HT-29 (cell line): ENCODE measurements at regions not wholly inside any gene's neighbourhood (a gene's known extent, or its start where the extent isn't known, plus 50 kb on each side); places are given as distances from the start of the nearest gene placed in this dataset.
A peak's percentile ranks its signal among the peaks of the same experiment; 100 is the strongest.

Source experiments
- DNase-seq: peaks from one replicate; pipeline ENCODE4 v3.0.0-alpha.2; 2015; ENCODE audit warnings: low spot score

DNA sequence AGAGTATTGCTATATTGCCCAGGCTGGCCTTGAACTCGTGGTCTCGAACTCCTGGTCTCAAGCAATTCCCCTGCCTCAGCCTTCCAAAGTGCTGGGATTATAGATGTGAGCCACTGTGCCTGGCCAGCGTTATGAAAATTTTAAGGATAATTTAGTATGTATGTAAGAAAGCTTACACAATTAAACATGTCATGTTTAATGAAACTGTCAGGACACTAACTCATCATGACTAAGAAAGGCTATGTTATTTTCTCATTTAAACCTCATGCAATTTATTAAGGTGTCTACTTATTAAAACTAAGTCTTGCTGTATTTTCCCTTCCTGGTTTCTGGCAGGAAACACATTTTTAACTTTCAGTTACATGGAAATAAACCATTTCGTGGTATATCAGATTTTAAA lies 106.8 kb upstream of the ATP10A start:
- DNase-seq = no peak

DNA sequence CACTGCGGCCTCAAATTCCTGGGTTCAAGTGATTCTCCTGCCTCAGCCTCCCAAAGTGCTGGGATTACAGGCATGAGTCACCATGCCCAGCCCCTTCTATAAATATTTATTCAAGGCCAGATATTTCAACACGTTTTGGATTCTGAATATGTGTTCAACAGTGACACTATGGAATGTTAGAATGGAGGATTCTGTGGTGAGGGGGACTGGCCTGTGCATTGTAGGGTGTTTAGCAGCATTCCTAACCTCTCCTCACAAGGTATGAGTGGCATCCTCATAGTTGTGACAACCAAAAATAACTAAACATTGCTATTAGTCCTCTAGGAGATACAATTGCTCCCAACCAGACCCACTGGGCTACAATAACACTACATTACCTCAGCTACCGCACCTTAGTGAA lies 104.0 kb upstream of the ATP10A start:
- no peak for DNase-seq

DNA sequence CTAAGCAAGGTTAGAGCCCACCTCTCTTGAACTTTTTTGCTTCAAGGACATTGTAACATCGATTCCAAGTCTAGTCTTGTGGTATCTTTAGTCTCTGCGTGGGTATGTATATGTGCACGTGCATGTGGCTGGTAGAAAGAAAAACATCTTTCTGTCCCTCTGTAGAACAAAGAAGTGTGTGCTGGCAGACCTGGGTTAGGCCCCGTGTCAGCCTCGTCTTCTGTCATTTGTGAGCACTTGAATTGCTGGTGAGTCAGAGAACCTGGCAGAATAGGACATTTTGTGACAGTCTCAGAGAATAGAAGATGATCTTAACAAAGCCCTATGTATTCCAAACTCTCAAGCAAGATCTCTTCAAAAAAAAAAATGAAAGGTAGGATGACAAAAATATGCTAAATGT lies 102.2 kb upstream of the ATP10A start:
- DNase-seq = no peak

DNA sequence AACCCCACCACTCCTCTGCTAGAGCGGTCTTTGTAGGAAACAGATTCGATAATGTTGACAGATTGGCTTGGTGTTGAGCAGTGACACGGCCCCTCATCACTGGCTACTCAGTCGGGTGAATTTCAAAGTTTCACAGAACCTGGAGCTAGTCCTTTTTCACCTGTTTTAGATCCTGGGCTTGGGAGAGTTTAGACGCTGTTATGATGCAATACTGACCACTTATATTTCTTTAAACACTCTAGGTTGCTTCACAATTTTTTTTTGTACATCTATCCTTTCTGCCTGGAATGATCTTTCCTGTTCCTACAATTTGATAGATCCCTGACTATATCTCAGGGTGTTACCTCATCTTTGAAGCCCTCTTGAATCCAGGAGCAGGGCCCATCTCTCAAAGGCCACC lies 97.1 kb upstream of the ATP10A start:
- DNase-seq = no peak

DNA sequence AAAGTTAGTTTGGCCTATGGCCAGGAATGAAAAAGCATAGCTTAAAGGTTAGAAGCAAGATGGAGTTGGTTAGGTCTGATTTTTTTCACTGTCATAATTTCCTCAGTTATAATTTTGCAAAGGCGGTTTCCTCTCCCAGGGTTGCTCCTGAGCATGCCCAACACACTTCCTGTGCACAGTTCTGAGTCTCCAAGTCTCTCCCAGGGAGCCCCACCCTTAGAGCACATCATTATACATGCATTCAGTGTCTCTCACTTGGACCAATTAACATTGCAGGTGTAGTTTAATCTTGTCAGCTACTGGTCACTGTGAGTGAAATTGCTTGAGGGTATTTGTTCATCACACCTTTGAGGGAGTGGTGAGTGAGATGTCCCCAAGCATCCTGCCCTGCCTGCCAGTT lies 96.0 kb upstream of the ATP10A start:
- DNase-seq = no peak

DNA sequence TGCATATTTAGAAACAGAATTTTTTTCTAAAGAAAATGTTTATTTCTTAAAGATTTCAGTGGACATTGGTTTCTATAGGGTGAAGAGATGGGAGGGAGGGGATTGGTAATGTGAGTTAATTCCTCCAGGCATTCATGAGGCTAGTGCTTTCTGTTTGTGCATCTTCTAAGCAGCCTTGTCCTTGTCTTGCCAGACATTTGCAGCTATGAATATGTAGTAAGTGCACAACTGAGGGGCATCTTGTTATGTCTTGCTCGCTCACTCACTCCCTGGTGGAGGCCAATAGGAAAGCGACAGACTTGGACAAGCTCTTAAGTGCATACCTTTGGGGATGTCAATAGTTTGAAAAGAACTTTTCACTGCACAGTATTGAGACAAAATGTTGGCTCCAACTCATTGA lies 92.5 kb upstream of the ATP10A start:
- no peak for DNase-seq

DNA sequence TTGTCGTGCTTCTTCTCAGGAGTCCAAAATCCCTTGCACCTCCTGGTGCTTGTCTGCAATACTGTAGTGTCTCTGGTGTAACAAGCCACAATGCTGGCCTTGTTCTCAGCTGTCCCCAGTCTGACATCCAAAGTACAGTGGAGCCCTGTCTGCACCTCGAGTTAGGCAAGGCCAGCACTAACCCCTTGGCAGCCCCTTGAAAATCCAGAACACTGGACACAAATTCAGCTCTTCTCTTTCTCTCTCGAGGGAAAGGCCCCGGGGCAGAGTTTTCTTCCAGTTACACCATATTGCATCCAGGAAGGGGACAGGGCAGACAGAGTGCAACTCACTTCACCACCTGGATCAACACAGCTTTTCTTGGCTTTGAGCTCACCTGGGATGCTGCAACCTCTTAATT lies 91.3 kb upstream of the ATP10A start:
- DNase-seq = no peak

DNA sequence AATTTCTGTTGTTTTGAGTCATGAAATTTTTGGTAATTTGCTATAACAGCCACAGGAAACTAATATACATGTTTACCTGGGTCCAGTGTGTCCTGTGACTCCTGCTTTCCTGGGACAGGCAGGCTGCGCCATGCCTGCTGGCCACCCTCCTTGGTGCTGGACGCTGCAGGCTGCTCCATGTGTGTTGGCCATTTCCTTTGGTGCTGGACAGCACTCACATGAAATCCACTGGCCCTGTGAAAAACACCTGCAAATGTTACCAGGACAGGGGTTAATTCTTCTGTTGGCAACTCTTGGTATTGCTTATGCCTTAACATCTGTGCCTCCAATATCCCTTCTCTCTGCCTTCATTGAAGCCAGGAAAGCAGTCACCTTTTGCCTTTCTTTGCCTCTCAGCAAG lies 86.9 kb upstream of the ATP10A start:
- DNase-seq = no peak

DNA sequence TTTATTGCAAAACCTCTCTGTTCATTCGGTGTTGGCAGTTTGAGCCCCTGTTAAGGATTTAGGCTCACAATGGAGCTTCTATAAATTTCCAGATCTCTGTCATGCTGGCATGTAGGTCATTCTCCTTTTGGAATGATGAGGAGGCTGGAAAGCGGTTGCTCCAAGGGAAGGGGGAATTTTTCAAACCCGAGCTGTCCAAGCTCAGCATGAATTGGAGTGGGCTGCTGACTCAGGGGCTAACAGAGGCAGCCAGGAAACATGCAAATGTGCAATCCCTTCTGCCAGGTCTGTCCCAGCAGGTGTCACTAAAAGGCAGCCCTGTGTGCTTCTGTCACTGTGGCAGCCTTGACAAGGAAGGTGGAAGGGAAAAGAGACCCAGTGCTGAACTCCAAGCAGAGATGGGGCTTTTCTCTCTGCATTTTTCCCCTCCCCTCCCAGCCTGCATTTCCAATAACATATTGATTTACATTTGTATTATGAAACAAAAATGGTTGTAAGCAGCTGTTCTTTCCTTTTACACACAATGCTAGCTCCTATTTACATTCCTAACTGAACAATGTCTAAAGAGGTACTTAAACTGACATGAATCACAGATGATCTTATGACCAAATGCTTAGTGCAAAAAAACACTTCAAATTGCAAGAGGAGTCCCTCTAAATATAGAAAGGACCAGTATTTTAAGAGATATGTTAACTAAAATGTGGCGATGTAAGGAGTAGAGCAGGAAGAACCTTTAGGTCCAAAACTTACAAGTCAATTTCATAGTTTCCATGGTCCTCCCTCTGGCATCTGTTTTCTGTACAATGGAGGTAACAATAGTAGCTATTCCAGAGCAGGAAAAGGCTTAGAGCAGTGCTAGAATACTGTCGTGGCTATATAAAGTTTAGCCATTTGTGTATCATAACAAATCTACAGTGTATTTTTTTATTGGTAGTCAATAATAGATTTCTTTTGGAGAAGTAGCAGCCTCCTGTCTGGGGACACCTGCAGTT lies 84.5 kb upstream of the ATP10A start:
- DNase-seq = peak; percentile 15

DNA sequence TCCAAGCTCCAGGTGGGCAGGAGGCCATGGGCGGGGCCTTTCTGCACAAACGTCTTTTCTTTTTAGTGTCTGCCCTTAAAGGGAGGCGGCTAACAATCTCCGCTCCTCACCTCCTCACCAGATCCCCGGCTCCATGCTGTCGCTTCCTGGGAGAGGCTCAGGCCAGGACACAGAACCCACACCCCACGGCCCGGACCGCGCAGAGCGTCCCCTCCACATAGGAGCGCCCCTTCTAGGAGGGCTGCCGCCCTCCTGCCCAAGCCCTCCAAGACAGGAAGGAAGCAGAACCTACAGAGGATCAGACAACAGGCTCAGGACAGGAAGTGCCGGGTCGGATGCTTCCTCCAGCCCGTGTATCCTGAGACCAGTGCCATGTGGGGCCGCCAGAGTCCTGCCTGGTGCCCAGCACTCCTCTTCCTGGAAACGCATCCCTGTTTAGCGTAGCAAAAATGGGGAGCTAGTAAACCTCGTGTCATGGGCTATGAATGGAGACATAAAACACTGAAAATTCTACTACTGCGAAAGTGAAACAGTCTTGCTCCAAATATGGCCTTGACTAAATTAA lies 83.2 kb upstream of the ATP10A start:
- no peak for DNase-seq

DNA sequence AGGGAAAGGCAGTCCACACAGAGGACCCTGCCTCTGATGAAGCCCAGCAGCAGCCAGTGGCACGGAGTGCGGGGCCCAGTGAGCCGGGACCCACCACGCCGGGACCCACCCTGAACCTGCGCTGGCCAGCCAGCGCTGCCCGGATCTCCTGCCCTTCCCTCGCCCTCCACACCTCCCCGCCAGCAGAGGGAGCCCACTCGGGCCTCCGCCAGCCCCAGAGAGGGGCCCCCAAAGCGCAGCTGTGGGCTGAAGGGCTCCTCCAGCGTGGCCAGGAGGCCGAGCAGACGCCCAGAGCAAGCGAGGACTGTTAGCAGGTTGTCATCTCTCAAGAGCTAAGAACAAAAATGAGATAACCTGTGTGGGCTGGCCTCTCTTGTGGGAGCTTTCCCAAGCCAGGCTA lies 81.3 kb upstream of the ATP10A start:
- no peak for DNase-seq

DNA sequence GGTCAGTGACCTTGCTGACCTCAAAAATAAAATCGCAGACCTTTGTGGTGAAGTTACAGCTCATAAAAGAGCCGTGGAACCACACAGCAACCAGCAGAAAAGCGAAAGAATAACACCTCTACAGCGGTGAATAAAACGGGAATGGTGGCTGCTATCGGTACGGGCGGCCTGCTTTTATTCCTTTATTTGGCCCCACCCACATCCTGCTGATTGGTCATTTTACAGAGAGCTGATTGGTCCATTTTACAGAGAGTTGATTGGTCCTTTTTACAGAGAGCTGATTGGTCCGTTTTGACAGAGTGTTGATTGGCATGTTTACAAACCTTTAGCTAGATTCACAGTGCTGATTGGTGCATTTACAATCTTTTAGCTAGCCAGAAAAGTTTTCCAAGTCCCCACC lies 80.7 kb upstream of the ATP10A start:
- no peak for DNase-seq

DNA sequence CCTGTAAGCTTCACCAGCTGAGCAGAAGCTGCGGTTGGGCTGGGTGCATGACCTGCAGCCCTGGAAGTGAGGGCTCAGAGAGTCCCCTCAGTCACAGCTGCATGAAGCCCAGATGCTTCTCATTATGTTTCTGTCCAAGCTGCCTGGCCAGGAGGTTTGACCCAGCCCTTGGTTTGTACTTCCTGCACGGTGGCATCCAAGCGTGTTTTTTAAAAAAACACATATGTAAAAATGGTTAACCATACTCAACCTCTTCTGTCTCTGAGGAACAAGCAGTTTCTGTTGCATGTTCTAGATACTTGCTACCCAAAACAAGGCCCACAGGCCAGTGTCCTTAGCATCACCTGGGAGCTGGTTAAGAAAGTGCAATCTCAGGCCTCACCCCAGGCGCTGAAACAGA lies 76.0 kb upstream of the ATP10A start:
- no peak for DNase-seq

DNA sequence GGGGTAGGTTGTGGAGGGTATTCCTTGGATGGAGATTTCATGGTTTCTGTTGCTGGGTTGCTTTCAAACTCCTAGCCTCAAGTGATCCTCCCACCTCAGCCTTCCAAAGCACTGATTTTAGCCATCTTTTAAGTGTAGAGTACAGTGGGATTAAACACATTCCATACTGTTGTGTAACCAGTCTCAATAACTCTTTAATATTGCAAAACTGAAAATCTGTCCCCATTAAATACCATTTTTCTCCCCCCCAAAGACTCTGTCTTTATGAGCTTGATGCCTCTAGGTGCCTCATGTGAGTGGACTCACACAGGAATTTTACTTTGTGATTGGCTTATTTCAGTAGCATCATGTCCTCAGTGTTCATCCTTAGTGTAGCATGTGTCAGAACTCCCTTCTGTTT lies 74.7 kb upstream of the ATP10A start:
- DNase-seq = no peak

DNA sequence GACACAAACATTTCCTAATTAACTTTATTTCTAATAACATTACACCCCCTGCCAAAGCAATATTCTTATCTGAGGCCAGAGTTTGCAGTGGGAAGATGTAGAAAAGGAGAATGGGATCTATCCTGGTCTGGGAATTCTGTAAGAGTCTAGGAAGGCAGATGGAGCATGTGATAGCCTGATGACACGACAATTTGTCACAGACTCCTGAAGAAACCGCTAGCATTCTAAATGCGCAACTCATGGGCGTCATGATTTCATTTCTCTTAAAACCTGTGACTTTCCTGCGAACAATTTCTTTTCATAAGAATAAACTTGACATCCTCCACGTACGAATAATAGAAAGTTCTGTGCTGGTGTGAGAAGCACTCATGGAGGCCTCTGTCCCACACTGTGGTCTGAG lies 72.9 kb upstream of the ATP10A start:
- no peak for DNase-seq

DNA sequence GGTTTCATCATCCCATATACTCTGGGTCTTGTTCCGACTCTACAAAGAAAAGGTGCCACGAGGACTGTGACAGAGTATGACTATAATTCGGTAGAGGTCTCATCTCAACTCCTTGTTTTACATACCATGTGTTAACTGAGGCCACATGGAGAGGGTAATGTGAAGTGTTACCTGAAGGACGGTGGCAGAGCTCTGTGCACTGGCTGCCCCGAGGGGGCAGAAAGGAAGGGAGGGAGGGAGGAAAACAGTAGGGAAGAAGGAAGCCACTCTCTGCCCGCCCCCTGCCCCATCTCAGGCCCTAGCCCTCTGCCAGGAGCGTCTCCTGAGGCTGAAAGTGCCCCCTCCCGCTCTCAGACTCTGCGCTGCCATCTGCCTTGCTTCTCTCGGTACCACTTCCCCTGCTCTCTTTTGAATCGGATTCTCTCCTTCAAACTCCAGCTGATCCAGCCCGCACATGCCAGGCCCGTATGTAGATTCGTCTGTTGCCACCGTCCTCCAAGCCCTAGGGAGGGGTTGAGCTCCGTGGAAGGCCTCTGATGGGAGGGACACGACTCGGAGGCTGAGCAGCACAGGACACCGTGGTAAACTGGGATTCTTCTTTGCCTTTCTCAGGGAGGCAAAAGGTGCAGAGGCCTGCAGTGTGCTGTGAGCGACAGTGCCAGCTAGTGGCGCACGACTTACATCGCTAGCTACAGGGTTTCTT lies 70.5 kb upstream of the ATP10A start:
- peak; percentile 50 for DNase-seq

DNA sequence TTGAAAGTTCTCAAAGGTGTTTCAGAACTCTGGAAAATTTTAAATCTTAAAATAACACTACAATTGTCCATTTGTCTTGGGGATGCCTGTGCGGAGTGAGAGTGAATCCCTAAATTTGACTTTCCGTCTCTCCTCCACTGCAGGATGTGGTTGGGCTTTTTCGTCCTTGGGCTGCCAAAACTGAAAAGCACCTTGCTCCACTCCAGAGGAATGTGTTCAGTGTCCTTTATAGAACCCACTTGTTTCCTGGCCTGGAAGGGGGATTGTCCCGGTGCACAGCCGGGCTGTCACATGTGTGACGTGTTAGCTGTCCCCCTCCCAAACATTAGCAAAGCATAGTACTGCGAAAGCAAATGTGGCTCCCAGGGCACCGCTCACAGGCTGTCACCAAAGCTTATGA lies 69.6 kb upstream of the ATP10A start:
- DNase-seq = no peak

DNA sequence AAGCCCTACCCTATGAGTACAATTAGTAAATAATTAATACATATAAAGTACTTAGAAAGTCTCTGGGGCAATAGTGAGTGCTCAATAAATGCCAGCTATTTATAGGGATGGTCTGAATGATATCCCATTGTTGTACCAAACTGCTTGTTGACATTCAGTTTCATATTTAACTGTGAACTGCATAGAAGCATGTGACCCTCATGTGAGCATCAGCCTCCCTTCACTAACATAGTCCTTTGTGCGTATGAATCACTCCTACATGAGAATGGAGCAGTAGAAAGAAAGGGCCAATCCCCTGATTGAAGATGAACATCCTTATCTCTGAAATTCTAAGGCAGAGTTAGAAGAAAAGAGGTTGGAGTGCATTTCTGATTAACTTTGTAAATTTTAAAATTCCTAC lies 68.7 kb upstream of the ATP10A start:
- no peak for DNase-seq

DNA sequence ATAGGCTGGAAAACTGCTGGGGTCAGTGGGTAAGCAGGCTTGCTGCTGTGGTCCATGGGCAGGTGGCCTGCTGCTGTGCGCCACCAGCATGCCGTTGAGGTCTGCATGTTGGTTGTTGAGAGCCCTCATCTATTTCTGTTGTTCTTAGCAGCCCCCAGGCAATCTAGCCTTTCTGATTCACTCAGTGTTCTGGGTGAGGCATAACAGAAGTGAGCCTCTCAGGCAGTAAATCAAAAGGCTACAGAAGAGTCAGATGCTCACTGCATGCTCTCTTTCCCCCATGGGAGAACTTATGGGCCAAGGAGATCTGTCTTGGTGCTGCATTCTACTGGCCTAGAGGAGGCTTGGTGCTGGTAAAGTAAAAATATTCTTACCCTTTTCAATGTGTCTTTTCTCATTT lies 67.8 kb upstream of the ATP10A start:
- no peak for DNase-seq
